HG02981 (cell line): ENCODE measurements at regions not wholly inside any gene's neighbourhood (a gene's known extent, or its start where the extent isn't known, plus 50 kb on each side); places are given as distances from the start of the nearest gene placed in this dataset.

ENCODE experiments used
- ATAC-seq: cut with Tn5 transposase; IDR thresholded peaks from one replicate; pipeline ENCODE4 v1.9.1; 2021; ENCODE audit warnings: mild to moderate bottlenecking, moderate library complexity; ENCODE audit not compliant: unreplicated experiment

DNA sequence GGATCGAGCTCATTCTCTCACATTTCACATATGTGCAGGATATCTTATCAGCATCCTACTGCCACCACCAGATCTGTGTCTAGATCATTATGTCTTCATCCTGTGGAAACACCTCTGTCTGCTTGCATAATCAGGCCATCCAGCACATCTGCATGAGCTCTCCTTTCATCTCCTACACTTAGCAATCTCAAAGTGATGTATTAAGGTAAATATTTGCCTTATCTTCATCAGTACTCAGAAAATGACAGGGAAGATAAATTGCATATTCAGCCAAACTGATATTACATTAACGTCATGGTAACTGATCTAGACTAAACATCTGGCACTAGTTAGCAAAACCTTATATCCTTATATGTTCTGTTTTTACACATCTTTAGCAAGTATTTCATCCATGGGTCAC lies 207.3 kb upstream of the PABPC4L start:
- ATAC-seq = no peak

DNA sequence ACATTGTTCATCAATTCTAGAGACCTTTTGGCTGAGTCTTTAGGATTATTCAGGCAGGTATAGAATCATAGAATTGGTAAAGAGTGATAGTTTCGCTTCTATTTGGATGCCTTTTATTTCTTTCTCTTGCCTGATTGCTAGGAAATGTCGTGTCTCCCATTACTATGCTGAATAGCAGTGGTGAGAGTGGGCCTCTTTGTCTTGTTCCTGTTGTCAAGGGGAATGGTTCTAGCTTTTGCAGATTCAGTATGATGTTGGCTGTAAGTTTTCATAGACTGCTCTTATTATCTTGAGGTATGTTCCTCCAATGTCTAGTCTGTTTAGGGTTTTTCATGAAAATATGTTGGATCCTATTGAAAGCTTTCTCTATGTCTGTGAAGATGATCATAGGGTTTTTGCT lies 200.2 kb upstream of the PABPC4L start:
- no peak for ATAC-seq

GRCh38 chr4:134393592-134393991 lies 192.0 kb upstream of the PABPC4L start:
- ATAC-seq = no peak

DNA sequence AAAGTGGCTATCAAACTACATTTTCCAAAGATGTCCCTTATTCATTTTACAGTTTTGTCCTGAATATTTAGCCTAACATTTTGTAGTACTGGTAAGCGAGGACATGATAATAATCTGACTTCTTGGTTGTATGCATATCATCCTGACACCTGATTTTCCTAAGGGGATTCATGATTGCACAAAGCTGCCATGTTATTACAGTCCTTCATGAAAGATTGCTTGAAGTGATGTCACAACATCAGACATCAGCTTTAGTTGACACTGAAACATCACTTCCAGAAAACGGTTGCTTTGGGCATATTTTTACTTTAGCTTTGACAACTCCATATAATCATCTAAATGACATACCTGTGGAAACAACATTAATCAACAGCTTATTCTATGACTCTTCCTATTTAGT lies 188.7 kb upstream of the PABPC4L start:
- no peak for ATAC-seq

- ATAC-seq = no peak
Observed at GRCh38 chr4:134388351-134388750, 186.8 kb upstream of the PABPC4L start.

- no peak for ATAC-seq
Observed at GRCh38 chr4:134382478-134383227, 181.1 kb upstream of the PABPC4L start.

DNA sequence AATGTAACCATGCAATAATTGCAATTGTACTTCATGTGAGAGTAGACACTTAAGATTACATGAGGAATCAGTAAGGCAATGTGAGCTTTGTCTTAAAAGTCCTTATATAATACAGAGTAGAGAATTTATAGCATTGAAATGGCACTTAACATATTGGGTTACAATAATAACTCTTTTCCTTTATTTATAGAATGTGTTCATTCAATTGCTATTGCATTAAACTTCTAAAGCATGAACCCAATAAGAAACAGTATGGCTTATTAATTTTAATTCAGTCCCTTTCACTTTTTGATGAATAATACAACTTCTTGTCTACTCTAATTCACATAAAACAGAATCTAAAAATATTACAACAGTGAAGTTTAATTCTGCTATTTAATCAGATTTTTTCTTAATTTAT lies 174.2 kb upstream of the PABPC4L start:
- no peak for ATAC-seq

GRCh38 chr4:134365852-134366251 lies 164.3 kb upstream of the PABPC4L start:
- no peak for ATAC-seq

DNA sequence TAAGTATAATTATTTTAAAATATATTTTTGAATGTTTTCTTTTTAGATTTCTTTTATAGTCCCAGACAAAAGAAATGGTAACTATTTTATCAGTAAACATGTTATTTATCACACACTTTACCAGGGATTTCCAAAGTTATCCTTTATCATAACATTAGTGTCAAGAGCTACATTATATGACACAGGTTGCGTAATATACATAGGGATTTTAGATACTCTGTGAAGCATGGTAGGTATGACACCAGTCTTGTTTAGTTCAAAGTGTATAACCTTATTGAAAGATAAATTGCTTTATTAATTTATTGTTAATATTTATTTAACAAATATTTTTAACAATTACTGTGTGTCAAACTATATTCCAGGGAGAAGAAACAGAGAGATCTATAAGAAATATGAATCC lies 163.3 kb upstream of the PABPC4L start:
- ATAC-seq = no peak

- ATAC-seq = no peak
Observed at GRCh38 chr4:134345244-134345643, 143.7 kb upstream of the PABPC4L start.

GRCh38 chr4:134343656-134344055 lies 142.1 kb upstream of the PABPC4L start:
- ATAC-seq = no peak

DNA sequence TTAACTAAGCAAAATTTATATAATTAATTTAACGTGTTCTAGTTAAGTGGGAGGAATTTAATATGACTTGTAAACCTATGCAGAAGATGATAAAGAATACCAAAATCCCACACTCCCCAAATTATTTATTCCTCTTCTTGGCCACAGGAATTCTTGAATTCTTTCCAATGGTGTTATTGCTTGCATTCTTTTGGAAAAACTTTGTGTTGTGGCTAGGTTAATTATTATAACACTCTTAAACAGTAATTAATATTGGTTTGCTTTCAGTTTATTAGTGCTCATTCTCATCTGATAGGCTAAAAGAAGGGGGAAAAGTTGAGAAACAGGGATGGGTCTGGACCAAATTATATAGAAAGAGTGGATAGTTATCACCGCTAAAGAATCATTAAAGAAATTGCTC lies 141.5 kb upstream of the PABPC4L start:
- no peak for ATAC-seq

DNA sequence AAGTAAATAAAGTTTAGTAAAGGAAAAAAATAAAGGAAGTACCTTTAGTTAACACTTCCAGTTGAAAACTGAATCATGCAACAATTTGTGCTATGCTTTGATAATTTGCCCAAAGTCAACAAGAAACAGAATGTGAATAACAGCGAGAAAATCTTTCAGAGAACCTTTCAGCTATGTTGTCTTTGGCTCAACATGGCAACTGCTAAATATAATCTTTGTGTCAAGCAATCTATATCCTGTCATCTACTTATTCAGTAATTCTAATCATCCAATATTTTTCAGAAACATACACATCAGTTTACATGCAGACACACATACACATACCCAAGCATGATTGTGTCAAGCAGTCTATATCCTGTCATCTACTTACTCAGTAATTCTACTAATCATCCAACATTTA lies 136.0 kb upstream of the PABPC4L start:
- no peak for ATAC-seq

- no peak for ATAC-seq
Observed at GRCh38 chr4:134328741-134329140, 127.2 kb upstream of the PABPC4L start.

- ATAC-seq = no peak
Observed at GRCh38 chr4:134327274-134328122, 125.9 kb upstream of the PABPC4L start.

GRCh38 chr4:134326866-134327265 lies 125.3 kb upstream of the PABPC4L start:
- no peak for ATAC-seq

DNA sequence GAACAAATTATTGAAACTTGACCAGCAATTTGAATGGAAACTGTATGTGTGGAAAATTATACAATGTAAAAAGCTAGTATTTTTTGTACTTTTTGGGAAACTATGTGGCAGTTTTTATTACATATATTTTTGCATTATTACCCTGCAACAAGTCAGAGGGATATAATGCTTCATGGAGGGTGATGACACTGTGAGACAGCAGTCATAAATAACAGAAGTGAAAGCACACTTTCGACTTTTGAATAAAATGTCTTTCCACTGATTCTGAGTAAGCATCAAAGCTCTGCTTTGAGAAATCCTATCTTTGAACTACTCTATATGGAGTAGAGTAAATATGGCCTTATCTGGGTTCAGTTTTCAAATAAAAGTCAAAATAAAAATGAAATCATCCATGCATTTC lies 122.6 kb upstream of the PABPC4L start:
- no peak for ATAC-seq

- ATAC-seq = no peak
Observed at GRCh38 chr4:134320048-134320447, 118.5 kb upstream of the PABPC4L start.

DNA sequence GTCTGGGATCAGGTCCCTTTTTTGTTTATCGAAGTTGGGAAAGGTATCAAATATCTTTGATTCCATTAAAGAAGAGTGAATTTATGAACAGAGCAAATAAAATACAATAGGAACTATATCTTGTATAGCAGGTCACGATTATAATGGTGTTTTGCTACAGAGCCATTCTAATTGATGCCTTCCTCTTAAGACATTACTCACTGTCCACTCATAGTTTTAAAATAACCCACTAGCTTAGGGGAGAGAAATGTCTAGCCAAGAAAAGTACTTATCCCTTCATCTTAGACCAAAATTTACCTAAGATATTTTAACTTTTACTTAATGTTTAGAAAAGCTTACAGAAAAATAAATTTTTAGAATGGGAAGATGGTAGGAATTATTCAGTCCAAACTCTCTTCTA lies 112.0 kb upstream of the PABPC4L start:
- ATAC-seq = no peak

- no peak for ATAC-seq
Observed at GRCh38 chr4:134309715-134310114, 108.1 kb upstream of the PABPC4L start.

GRCh38 chr4:134308910-134309309 lies 107.3 kb upstream of the PABPC4L start:
- ATAC-seq = no peak

DNA sequence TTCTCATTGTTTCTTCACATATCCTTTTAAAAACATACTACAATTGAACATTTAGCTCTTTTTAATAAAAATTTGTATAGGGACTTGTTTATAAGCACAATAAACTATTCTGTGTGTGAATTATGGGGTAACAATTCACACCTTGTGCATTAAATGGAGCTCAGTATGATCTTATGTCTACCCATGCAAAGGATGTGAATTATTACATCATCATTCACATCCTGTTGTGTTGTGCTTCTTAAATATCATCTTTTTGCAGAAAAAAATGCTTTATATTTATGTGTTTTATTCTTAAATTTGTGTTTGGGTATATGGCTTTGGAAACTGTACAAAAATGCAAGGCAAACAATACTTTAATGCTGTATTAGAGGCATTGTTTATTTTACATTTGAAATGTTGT lies 96.7 kb upstream of the PABPC4L start:
- no peak for ATAC-seq
